Testis (tissue), 2 donors: ENCODE measurements at regions not wholly inside any gene's neighbourhood (a gene's known extent, or its start where the extent isn't known, plus 50 kb on each side); places are given as distances from the start of the nearest gene placed in this dataset.

Source experiments
- DNase-seq: peaks from one replicate; pipeline ENCODE4 v3.0.0-alpha.2; 2019
- H3K27ac ChIP-seq, 2 donors: fragments of 200-600 bp; sonication (generic); one replicate each; pipeline ENCODE4 v1.5.1; 2019
- H3K27me3 ChIP-seq: fragments of 200-600 bp; sonication (generic); one replicate; pipeline ENCODE4 v1.5.1; 2019
- H3K36me3 ChIP-seq: fragments of 200-600 bp; sonication (generic); one replicate; pipeline ENCODE4 v1.5.1; 2017; ENCODE audit warnings: low read depth; ENCODE audit errors: missing control alignments
- H3K4me1 ChIP-seq: fragments of 200-600 bp; sonication (generic); one replicate; pipeline ENCODE4 v1.5.1; 2019
- H3K4me3 ChIP-seq, 2 donors: fragments of 200-600 bp; sonication (generic); one replicate each; pipeline ENCODE4 v1.5.1; 2017 to 2019
- H3K9me3 ChIP-seq: fragments of 200-600 bp; sonication (generic); one replicate; pipeline ENCODE4 v1.5.1; 2017
- POLR2A ChIP-seq: fragments of 450-650 bp; IDR thresholded peaks from one replicate; pipeline ENCODE4 v1.6.1; 2017; ENCODE audit warnings: antibody characterized with exemption, mild to moderate bottlenecking, moderate library complexity
- WGBS, 2 donors: methylation state at CpG; one replicate each; pipeline ENCODE4 v1.1.5; 2018; 5-methylcytosine and 5-hydroxymethylcytosine counted together
- intact Hi-C: fragments of 100-400 bp; cut with DNase I; formaldehyde crosslinking; loops from one replicate; pipeline ENCODE4 v1.15.1; 2023; ENCODE audit warnings: low total_unique reads
- TF ChIP-seq, protein P1 (sequence below), 3 experiments: fragments of 450-650 bp in 2 of 3; fragments of 200-600 bp in 1 of 3; sonication (generic) in 1 of 3; IDR thresholded peaks; one replicate each; pipeline ENCODE4 v1.5.1; 2016 to 2019; ENCODE audit warnings: antibody characterized with exemption in 3 of 3, mild to moderate bottlenecking in 2 of 3, moderate library complexity in 1 of 3

- intact Hi-C loops, result no loop called here
- 74 to 79% methylated on average over 8 of the region's 8 CpGs for WGBS, 2 donors
- H3K4me1 ChIP-seq, result no peaks in the 10 kb centered on the region
- TF ChIP-seq, protein P1, sequence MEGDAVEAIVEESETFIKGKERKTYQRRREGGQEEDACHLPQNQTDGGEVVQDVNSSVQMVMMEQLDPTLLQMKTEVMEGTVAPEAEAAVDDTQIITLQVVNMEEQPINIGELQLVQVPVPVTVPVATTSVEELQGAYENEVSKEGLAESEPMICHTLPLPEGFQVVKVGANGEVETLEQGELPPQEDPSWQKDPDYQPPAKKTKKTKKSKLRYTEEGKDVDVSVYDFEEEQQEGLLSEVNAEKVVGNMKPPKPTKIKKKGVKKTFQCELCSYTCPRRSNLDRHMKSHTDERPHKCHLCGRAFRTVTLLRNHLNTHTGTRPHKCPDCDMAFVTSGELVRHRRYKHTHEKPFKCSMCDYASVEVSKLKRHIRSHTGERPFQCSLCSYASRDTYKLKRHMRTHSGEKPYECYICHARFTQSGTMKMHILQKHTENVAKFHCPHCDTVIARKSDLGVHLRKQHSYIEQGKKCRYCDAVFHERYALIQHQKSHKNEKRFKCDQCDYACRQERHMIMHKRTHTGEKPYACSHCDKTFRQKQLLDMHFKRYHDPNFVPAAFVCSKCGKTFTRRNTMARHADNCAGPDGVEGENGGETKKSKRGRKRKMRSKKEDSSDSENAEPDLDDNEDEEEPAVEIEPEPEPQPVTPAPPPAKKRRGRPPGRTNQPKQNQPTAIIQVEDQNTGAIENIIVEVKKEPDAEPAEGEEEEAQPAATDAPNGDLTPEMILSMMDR (IDR thresholded peaks at IDR 0.05), result no peak
- TF ChIP-seq POLR2A, result no peak
- no peak overlapping the region for H3K4me3 ChIP-seq
- no peaks in the 10 kb centered on the region for H3K27me3 ChIP-seq
- DNase-seq, result no peak
- H3K36me3 ChIP-seq, result no peaks in the 10 kb centered on the region
- no peak overlapping the region for H3K27ac ChIP-seq
- no peaks in the 10 kb centered on the region for H3K9me3 ChIP-seq
Measured at GRCh38 chr9:129523943-129524581, 96.8 kb downstream of the C9orf50 start.

GRCh38 chr9:129522351-129522750 is 98.5 kb downstream of the C9orf50 start:
- Histone ChIP-seq H3K27ac (no peak overlapping the region), H3K4me1 (no peaks in the 10 kb centered on the region), H3K4me3 (no peak overlapping the region), H3K36me3 (no peaks in the 10 kb centered on the region), H3K27me3 (no peaks in the 10 kb centered on the region), H3K9me3 (no peaks in the 10 kb centered on the region)
- intact Hi-C loops, result no loop called here
- DNase-seq, result no peak
- 76 to 91% methylated on average over 7 of the region's 7 CpGs for WGBS, 2 donors
- TF ChIP-seq, protein P1 (IDR thresholded peaks at IDR 0.05), result no peak
- TF ChIP-seq POLR2A, result no peak

DNA sequence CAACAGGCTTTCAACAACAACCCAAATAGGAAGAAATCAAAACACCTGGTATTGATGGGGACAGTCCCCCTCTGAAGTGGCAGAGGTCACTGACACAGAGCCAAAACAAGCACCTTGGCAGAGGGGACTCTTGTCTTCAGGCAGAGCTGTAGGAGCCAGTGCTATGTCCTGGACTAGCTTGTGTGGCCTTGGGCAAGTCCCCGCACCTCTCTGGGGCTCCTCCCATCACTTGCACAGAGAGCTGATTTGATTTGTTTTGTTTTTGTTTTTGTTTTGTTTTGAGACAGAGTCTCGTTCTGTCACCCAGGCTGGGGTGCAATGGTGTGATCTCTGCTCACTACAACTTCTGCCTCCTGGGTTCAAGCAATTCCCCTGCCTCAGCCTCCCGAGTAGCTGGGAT is 100.8 kb downstream of the C9orf50 start:
- Histone ChIP-seq H3K4me3 (no peak overlapping the region), H3K27me3 (no peaks in the 10 kb centered on the region), H3K9me3 (no peaks in the 10 kb centered on the region), H3K27ac (no peak overlapping the region), H3K4me1 (no peaks in the 10 kb centered on the region), H3K36me3 (no peaks in the 10 kb centered on the region)
- intact Hi-C loops, result no loop called here
- WGBS, 2 donors, result 70 to 90% methylated on average over 3 of the region's 3 CpGs
- TF ChIP-seq, protein P1 (IDR thresholded peaks at IDR 0.05), result no peak
- no peak for TF ChIP-seq POLR2A
- DNase-seq, result no peak

DNA sequence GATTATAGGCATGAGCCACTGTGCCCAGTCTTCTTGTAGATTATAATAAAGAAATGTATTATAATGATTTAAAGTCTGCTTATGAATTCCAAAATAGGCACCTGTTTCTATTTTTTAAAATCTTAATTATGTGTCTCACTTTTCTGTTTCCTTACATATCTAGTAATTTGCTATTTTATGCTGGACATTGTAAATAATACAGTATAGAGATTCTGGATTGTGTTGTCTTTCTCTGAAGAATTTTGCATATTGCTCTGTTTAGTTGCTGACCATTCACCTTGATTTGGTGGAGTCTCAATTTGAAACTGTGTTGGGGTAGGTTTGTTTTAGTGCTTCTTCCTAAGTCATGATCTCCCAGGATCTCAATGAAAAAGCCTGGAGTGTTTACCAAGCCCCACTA is 102.8 kb downstream of the C9orf50 start:
- Histone ChIP-seq H3K36me3 (no peaks in the 10 kb centered on the region), H3K4me3 (no peak overlapping the region), H3K27ac (no peak overlapping the region), H3K27me3 (no peaks in the 10 kb centered on the region), H3K9me3 (no peaks in the 10 kb centered on the region), H3K4me1 (no peaks in the 10 kb centered on the region)
- intact Hi-C loops, result no loop called here
- TF ChIP-seq POLR2A, result no peak
- TF ChIP-seq, protein P1 (IDR thresholded peaks at IDR 0.05), result no peak
- DNase-seq, result no peak

GRCh38 chr9:129517006-129517405 is 103.9 kb downstream of the C9orf50 start:
- 85 to 90% methylated on average over 7 of the region's 7 CpGs for WGBS, 2 donors
- no peak for DNase-seq
- intact Hi-C loops, result no loop called here

More at GRCh38 chr9:129517006-129517405, 103.9 kb downstream of the C9orf50 start:
- H3K4me3 ChIP-seq, result no peak overlapping the region
- no peak overlapping the region for H3K27ac ChIP-seq
- no peaks in the 10 kb centered on the region for H3K9me3 ChIP-seq
- no peaks in the 10 kb centered on the region for H3K4me1 ChIP-seq
- H3K36me3 ChIP-seq, result no peaks in the 10 kb centered on the region
- TF ChIP-seq, protein P1 (IDR thresholded peaks at IDR 0.05), result no peak
- TF ChIP-seq POLR2A, result no peak
- H3K27me3 ChIP-seq, result no peaks in the 10 kb centered on the region
